Thyroid gland (tissue), 4 donors: ENCODE measurements at regions not wholly inside any gene's neighbourhood (a gene's known extent, or its start where the extent isn't known, plus 50 kb on each side); places are given as distances from the start of the nearest gene placed in this dataset.

Source experiments
- DNase-seq, 2 donors: peaks; one replicate each; pipeline ENCODE4 v3.0.0-alpha.2; 2019
- H3K27ac ChIP-seq, 3 donors: fragments of 200-600 bp; sonication (generic); 1 replicate in 2 of 3; 2 replicates in 1 of 3; pipeline ENCODE4 v1.5.1; 2016 to 2019; ENCODE audit warnings: mild to moderate bottlenecking in 1 of 3, moderate library complexity in 1 of 3
- H3K27me3 ChIP-seq: fragments of 200-600 bp; sonication (generic); one replicate; pipeline ENCODE4 v1.5.1; 2019
- H3K36me3 ChIP-seq, 2 donors: fragments of 200-600 bp; sonication (generic); one replicate each; pipeline ENCODE4 v1.5.1; 2016 to 2019
- H3K4me1 ChIP-seq, 2 donors: fragments of 200-600 bp; sonication (generic); one replicate each; pipeline ENCODE4 v1.5.1; 2017 to 2019
- H3K4me3 ChIP-seq, 3 donors: fragments of 200-600 bp; sonication (generic); replicated peaks in 1 of 3; 1 replicate in 2 of 3; 2 replicates in 1 of 3; pipeline ENCODE4 v1.5.1; 2016; ENCODE audit warnings: mild to moderate bottlenecking in 1 of 3
- H3K9me3 ChIP-seq: fragments of 200-600 bp; sonication (generic); one replicate; pipeline ENCODE4 v1.5.1; 2017
- CTCF ChIP-seq, 6 experiments: fragments of 200-600 bp in 3 of 6; fragments of 450-650 bp in 3 of 6; sonication (generic) in 3 of 6; IDR thresholded peaks; one replicate each; pipeline ENCODE4 v1.5.1; 2016 to 2019; ENCODE audit warnings: antibody characterized with exemption in 6 of 6, mild to moderate bottlenecking in 2 of 6, inconsistent platforms in 1 of 6, moderate library complexity in 1 of 6
- POLR2A ChIP-seq, 2 donors: fragments of 450-650 bp; IDR thresholded peaks; one replicate each; pipeline ENCODE4 v1.6.1; 2017; ENCODE audit warnings: antibody characterized with exemption in 2 of 2, mild to moderate bottlenecking in 2 of 2, moderate library complexity in 1 of 2
- WGBS, 2 donors: methylation state at CpG; one replicate each; pipeline ENCODE4 v1.1.5; 2017; 5-methylcytosine and 5-hydroxymethylcytosine counted together
- intact Hi-C: fragments of 100-400 bp; cut with DNase I; formaldehyde crosslinking; loops from one replicate; pipeline ENCODE4 v1.15.1; 2023

GRCh38 chr12:107231303-107231702, 138.0 kb upstream of the CRY1 start:
- no peaks in the 10 kb centered on the region for H3K4me1 ChIP-seq
- no peak overlapping the region for H3K4me3 ChIP-seq
- no peaks in the 10 kb centered on the region for H3K27me3 ChIP-seq
- no peak overlapping the region for H3K27ac ChIP-seq
- intact Hi-C loops, result no loop called here
- TF ChIP-seq CTCF (IDR thresholded peaks at IDR 0.05) (no peak), POLR2A (IDR thresholded peaks at IDR 0.05) (no peak)
- no peaks in the 10 kb centered on the region for H3K9me3 ChIP-seq
- no peaks in the 10 kb centered on the region for H3K36me3 ChIP-seq
- WGBS, 2 donors, result 87 to 92% methylated on average over 10 of the region's 11 CpGs
- no peak for DNase-seq

- no peaks in the 10 kb centered on the region for H3K36me3 ChIP-seq
- H3K4me3 ChIP-seq, result no peak overlapping the region
- intact Hi-C loops, result no loop called here
- H3K27me3 ChIP-seq, result no peaks in the 10 kb centered on the region
- H3K27ac ChIP-seq, result no peak overlapping the region
- no peak for TF ChIP-seq POLR2A (IDR thresholded peaks at IDR 0.05)
- no peak for TF ChIP-seq CTCF (IDR thresholded peaks at IDR 0.05)
- H3K4me1 ChIP-seq, result no peaks in the 10 kb centered on the region
- H3K9me3 ChIP-seq, result no peaks in the 10 kb centered on the region
- DNase-seq, result no peak
- WGBS, 2 donors, result 91 to 93% methylated on average over 3 of the region's 3 CpGs
These were observed 140.2 kb upstream of the CRY1 start for GRCh38 chr12:107233551-107233950.

GRCh38 chr12:107235600-107235999, 142.3 kb upstream of the CRY1 start:
- Histone ChIP-seq H3K36me3 (no peaks in the 10 kb centered on the region), H3K9me3 (no peaks in the 10 kb centered on the region), H3K4me3 (no peak overlapping the region), H3K27ac (no peak overlapping the region), H3K27me3 (no peaks in the 10 kb centered on the region), H3K4me1 (no peaks in the 10 kb centered on the region)
- no peak for DNase-seq
- 87 to 88% methylated on average over 2 of the region's 2 CpGs for WGBS, 2 donors
- intact Hi-C loops, result no loop called here
- TF ChIP-seq POLR2A (IDR thresholded peaks at IDR 0.05) (no peak), CTCF (IDR thresholded peaks at IDR 0.05) (no peak)

GRCh38 chr12:107236824-107237511, 143.6 kb upstream of the CRY1 start:
- WGBS, 2 donors, result 51 to 60% methylated on average over 6 of the region's 6 CpGs
- intact Hi-C loops, result no loop called here
- H3K27ac ChIP-seq, result no peak overlapping the region
- H3K4me3 ChIP-seq, result no peak overlapping the region
- H3K4me1 ChIP-seq, result no peaks in the 10 kb centered on the region
- no peaks in the 10 kb centered on the region for H3K36me3 ChIP-seq
- H3K9me3 ChIP-seq, result no peaks in the 10 kb centered on the region
- no peak for TF ChIP-seq POLR2A (IDR thresholded peaks at IDR 0.05)
- H3K27me3 ChIP-seq, result no peaks in the 10 kb centered on the region
- DNase-seq, result no peak

- Histone ChIP-seq H3K36me3 (no peaks in the 10 kb centered on the region), H3K9me3 (no peaks in the 10 kb centered on the region), H3K27ac (no peak overlapping the region), H3K27me3 (no peaks in the 10 kb centered on the region), H3K4me3 (no peak overlapping the region), H3K4me1 (no peaks in the 10 kb centered on the region)
- 91% methylated on average over 3 of the region's 3 CpGs for WGBS, 2 donors
- intact Hi-C loops, result no loop called here
- TF ChIP-seq POLR2A (IDR thresholded peaks at IDR 0.05), result no peak
- no peak for TF ChIP-seq CTCF (IDR thresholded peaks at IDR 0.05)
- no peak for DNase-seq
These were observed 144.9 kb upstream of the CRY1 start for GRCh38 chr12:107238296-107238695.
